HepG2 (cell line): ENCODE measurements at regions not wholly inside any gene's neighbourhood (a gene's known extent, or its start where the extent isn't known, plus 50 kb on each side); places are given as distances from the start of the nearest gene placed in this dataset.

ENCODE experiments used
- AKAP8 ChIP-seq: sonication (generic); formaldehyde crosslinking; IDR thresholded peaks from 2 replicates; pipeline ENCODE4 v1.5.1; 2020; ENCODE audit warnings: mild to moderate bottlenecking, missing genetic modification reagents
- CTCF ChIP-seq: sonication (generic); formaldehyde crosslinking; IDR thresholded peaks from 2 replicates; pipeline ENCODE4 v1.5.0; 2020; ENCODE audit warnings: mild to moderate bottlenecking, missing genetic modification reagents, moderate library complexity
- EP300 ChIP-seq, 3 experiments: sonication (generic) in 1 of 3; formaldehyde crosslinking in 1 of 3; IDR thresholded peaks; 2 replicates each; pipeline versions ENCODE4 v1.5.1 to v1.6.1; 2011 to 2020; ENCODE audit warnings: low read depth in 2 of 3, low read length in 2 of 3, borderline replicate concordance in 1 of 3, improper control_type of control experiment in 1 of 3, mild to moderate bottlenecking in 1 of 3, missing genetic modification reagents in 1 of 3, moderate library complexity in 1 of 3
- EZH2 ChIP-seq: conservative IDR thresholded peaks from 2 replicates; pipeline ENCODE4 v1.6.1; 2012; ENCODE audit warnings: mild to moderate bottlenecking, low read depth, low read length, moderate library complexity
- HCFC1 ChIP-seq: fragments of 150-350 bp; IDR thresholded peaks from 2 replicates; pipeline ENCODE4 v1.6.1; 2014; ENCODE audit warnings: low read depth, low read length
- MTA3 ChIP-seq: sonication (generic); formaldehyde crosslinking; IDR thresholded peaks from 2 replicates; pipeline ENCODE4 v1.4.0; 2020; ENCODE audit warnings: missing genetic modification reagents
- NFIC ChIP-seq: IDR thresholded peaks from 2 replicates; pipeline ENCODE4 v1.6.1; 2012; ENCODE audit warnings: mild to moderate bottlenecking, low read length, inconsistent platforms
- NFKBIZ ChIP-seq: IDR thresholded peaks from 2 replicates; pipeline ENCODE4 v1.6.1; 2018; ENCODE audit warnings: missing genetic modification reagents, missing compliant biosample characterization
- PBX2 ChIP-seq: IDR thresholded peaks from 2 replicates; pipeline ENCODE4 v1.6.1; 2016; ENCODE audit warnings: control low read depth
- PTBP1 ChIP-seq: fragments of 200-400 bp; formaldehyde crosslinking; IDR thresholded peaks from 2 replicates; pipeline ENCODE4 v1.6.1; 2018; ENCODE audit warnings: low read length, low read depth; ENCODE audit not compliant: poor library complexity, severe bottlenecking
- ZNF383 ChIP-seq: sonication (generic); formaldehyde crosslinking; IDR thresholded peaks from 2 replicates; pipeline ENCODE4 v1.4.0; 2020; ENCODE audit warnings: missing genetic modification reagents, mild to moderate bottlenecking, borderline replicate concordance
- ZNF549 ChIP-seq: sonication (generic); formaldehyde crosslinking; IDR thresholded peaks from 2 replicates; pipeline ENCODE4 v1.5.0; 2020; ENCODE audit warnings: missing genetic modification reagents
- ZNF687 ChIP-seq: sonication (generic); formaldehyde crosslinking; IDR thresholded peaks from 2 replicates; pipeline ENCODE4 v1.5.1; 2020; ENCODE audit warnings: mild to moderate bottlenecking, missing genetic modification reagents, moderate library complexity
- ZSCAN30 ChIP-seq: sonication (generic); formaldehyde crosslinking; IDR thresholded peaks from 2 replicates; pipeline ENCODE4 v1.5.0; 2020; ENCODE audit warnings: mild to moderate bottlenecking, missing genetic modification reagents

- TF ChIP-seq EZH2 (no peak), CTCF (CRISPR knock-in tag) (no peak), EP300 (IDR thresholded peaks at IDR 0.05; ENCODE audit: low read depth in 2 of 2, low read length in 2 of 2) (no peak), EP300 (CRISPR knock-in tag; IDR thresholded peaks at IDR 0.05; ENCODE audit: borderline replicate concordance) (no peak), NFKBIZ (CRISPR knock-in tag) (no peak), AKAP8 (CRISPR knock-in tag) (no peak), ZSCAN30 (CRISPR knock-in tag) (no peak), PTBP1 (no peak), ZNF687 (CRISPR knock-in tag) (no peak), NFIC (no peak), PBX2 (CRISPR knock-in tag) (no peak), ZNF549 (CRISPR knock-in tag) (no peak), HCFC1 (no peak), MTA3 (CRISPR knock-in tag) (no peak), ZNF383 (CRISPR knock-in tag) (no peak)
These were observed 109.0 kb upstream of the IRX6 start for GRCh38 chr16:55214974-55215494.
